Kidney tubule cell (primary cell): ENCODE measurements at regions not wholly inside any gene's neighbourhood (a gene's known extent, or its start where the extent isn't known, plus 50 kb on each side); places are given as distances from the start of the nearest gene placed in this dataset.

Source experiments
- DNase-seq: peaks from one replicate; pipeline ENCODE4 v3.0.0-alpha.2; 2018; ENCODE audit warnings: low spot score

- DNase-seq, result no peak
Observed at GRCh38 chr2:71936076-71937030, 211.3 kb downstream of the CYP26B1 start.

DNA sequence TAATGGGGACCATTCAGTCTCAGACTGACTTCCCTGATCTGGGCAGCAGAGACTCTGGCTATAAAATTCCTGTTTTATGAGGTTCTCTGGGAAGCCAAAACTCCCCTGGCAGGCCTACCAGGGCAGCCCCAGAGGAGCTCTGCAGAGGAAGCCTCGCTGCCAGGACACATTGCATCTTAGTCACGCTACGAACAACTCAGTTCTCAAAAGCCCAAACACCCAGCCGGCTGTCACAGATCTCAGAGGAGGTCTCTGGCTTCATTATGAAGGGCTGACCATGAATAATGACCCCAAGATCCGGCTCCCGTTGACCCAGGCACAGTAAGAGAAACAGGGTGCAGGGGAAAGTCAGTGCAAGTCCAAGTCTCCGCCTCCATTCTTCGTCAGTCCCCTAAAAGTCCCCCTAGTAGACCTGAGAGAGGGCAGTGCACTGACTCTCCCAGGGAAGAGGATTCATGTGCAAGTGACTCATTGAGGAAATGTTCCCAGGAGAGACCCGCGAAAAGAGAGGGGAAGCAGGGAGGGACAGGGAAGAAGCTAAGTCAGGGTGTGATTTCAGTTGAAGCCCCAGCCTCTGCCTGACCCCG is 212.3 kb downstream of the CYP26B1 start:
- no peak for DNase-seq

DNA sequence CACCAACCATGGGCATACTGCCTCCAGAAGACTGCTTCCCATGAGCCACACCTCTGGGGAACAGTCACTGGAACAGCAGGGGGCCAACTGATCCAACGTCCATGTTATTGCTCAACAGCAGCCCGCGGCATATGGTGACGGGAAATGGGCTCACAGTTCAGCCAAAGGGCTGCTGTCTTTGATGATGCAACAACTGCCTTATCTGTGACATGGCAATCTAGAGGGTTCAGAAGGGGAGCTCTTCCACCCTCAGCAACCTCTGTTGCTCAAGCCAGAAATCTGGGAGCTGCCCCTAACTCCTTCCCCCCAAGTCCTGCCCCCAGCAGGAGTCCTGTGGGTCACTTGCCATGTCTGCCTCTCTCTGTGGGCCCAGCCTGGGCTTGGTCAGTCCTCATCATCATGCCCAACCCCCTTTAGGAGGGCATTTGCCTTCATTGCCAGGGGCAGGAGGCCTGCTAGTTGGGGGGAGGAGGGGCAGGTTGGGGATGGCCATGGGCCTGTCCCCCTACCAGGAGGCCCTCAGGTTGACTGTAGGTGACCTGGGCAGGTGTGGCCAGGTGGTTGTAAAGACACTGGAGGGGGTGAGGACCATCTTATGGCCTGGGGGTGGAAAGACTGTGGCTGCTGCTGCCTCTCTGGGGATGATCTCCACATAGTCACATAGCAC is 212.9 kb downstream of the CYP26B1 start:
- DNase-seq, result no peak

DNA sequence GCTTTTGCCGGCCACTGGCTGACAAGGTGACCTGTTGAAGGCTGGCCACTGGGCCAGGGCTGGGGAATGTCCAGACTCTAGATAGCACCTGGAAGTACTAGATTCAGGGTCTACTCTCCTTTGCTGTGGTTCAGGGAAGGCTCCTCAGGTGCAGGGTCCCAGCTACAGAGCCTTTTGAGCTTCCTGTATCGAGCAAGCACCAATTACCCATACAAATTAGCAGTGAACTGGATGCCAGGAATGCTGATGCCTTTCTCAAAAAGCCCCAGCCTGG is 213.4 kb downstream of the CYP26B1 start:
- DNase-seq, result no peak

DNA sequence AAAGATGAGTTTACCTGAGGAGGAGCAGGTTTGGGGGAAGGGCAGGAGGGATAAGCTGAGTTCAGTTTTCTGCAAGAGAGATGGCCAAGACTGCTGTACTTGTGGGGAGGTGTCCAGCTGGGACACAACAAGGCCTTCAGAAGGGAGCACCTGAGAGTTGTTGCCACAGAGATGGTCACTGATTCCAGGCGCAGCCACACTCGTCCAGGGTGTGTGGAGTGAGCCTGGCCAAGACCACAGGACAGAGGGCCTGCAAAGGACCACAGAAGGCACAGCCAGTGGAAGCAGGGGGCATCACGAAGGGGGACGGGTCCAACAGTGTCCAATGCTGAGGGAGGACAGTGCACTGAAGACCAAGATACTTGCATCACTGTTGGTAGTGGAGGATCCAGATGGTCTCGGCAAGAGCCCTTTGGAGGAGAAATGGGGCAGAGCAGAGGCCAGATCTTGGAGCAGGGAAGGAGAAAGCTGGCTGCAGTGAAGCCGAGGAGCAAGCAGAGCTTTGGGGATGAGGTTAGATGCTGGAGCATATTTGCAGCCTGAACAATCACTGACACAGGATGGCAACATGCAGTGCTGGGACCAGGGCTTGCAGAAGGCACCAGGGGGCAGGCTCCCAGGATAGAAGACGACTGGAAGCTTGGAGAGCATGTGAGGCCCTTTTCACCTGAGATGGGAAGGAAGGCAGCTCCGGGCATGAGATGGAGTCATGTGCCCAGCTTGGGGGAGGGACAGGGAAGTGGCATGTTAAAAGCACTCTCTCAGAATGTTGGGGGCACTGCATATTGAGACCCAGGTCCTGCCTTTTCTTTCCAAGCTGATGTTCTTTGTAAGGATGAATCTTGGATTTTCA is 214.0 kb downstream of the CYP26B1 start:
- no peak for DNase-seq

DNA sequence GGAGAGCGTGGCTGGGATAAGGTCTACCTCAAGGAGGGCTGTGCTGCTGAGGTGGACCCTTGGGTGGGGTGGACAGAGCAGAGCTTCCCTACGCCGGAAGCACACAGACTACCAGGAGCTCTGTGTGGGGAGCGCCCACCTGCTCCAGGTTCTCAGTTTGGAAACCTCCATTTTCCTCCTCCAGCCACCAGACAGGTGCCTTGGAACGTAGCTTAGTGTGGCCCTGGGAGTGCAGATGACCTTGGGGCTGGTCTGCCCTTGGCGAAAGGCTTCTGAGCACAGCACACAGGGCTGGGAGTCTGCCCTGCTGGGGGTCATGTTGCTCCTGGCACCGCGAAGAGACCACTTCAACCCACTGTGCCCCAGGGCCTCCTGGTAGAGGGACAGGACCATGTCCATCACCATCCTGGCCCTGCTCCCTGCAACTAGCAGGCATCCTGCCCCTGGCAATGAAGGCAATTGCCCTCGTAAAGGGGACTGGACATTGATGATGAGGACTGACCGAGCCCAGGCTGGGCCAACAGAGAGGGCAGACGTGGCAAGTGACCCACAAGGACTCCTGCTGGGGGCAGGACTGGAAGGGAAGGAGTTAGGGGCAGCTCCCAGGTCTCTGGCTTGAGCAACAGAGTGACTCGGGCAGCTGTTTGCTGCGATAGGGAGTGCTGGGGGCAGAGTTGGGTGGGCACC is 214.7 kb downstream of the CYP26B1 start:
- no peak for DNase-seq

- no peak for DNase-seq
Observed at GRCh38 chr2:71932037-71932779, 215.5 kb downstream of the CYP26B1 start.

- no peak for DNase-seq
Observed at GRCh38 chr2:71930049-71930681, 217.5 kb downstream of the CYP26B1 start.

- no peak for DNase-seq
Observed at GRCh38 chr2:71929482-71929772, 218.2 kb downstream of the CYP26B1 start.

- DNase-seq, result no peak
Observed at GRCh38 chr2:71928734-71929481, 218.8 kb downstream of the CYP26B1 start.

- DNase-seq, result no peak
Observed at GRCh38 chr2:71927757-71928715, 219.6 kb downstream of the CYP26B1 start.

GRCh38 chr2:71926876-71927756 is 220.5 kb downstream of the CYP26B1 start:
- no peak for DNase-seq

DNA sequence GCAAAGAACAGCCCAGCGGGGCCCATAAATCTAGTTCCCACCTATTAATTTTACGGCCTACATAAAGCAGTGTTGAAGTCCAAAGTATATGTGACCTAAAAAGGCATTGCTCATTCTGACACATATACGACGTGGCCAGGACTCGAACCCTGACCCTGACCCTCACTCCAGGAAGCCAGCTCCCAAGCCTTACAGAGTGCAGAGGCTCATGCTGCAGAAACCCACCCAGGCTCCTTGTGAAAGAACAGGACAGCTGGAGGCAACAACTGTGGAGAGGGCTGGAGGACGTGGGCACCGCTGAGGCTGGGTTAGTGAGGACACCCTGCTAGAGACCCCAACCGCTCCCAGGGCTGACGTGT is 221.6 kb downstream of the CYP26B1 start:
- DNase-seq, result no peak

GRCh38 chr2:71925268-71926088 is 222.2 kb downstream of the CYP26B1 start:
- peak; percentile 31 for DNase-seq

DNA sequence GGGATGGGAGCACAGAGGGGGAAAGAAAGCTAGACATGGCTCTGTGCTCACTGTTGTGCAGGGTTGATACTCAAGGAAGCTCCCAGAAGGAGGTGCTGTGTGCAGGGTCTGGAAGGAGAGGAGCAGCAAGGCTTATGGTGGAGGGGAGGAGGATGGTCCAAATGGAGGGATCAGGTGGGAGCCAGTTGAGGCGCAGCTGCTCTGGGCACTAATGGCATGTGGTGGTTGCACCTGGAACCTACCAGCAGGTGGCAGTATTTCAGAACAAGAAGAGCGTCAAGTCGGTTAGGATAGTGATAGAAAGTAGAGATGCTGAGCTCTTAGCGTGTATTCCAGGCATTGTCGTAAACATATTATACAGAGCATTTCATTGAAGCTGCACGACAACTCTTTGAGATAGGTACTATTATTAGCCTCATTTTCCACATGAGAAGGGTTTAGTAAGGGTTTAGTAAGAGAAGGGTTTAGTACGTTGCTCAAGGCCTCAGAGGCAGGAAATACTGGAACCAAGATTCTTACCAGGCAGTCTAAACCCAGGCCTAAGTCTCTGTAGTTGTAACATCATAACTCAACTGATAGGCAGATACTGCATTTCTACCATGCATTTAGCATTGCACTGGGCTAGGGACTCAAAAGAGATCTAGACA is 223.7 kb downstream of the CYP26B1 start:
- peak; percentile 69 for DNase-seq

DNA sequence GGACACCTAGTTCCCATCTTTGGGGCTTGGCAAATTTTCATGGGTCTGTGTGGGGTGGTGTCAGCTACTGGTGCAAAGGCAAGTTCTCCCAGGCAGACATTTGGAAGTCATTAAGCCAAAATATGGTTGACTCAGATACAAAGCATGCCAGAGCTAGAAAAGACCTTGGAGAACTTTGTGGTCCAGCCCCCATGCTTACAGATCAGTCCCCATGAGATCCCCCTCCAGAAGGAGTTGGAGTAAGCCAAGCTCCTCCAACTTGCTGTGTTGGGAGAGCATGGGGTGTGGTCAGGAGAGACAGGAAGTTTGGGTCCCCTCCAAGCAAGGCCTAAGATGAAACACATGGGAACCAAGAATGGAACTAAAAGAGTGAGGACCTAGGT is 224.5 kb downstream of the CYP26B1 start:
- DNase-seq, result no peak
